ENCODE measurements at regions not wholly inside any gene's neighbourhood (a gene's known extent, or its start where the extent isn't known, plus 50 kb on each side); places are given as distances from the start of the nearest gene placed in this dataset.

GRCh38 chr2:155748131-155748530, 584.4 kb downstream of the NR4A2 start:
- TF ChIP-seq POLR2A (IDR thresholded peaks at IDR 0.05) (no peak), CTCF (IDR thresholded peaks at IDR 0.05) (no peak)

Measured in ovary (tissue), 3 donors.